ENCODE measurements at regions not wholly inside any gene's neighbourhood (a gene's known extent, or its start where the extent isn't known, plus 50 kb on each side); places are given as distances from the start of the nearest gene placed in this dataset.

- TF ChIP-seq, protein P1, sequence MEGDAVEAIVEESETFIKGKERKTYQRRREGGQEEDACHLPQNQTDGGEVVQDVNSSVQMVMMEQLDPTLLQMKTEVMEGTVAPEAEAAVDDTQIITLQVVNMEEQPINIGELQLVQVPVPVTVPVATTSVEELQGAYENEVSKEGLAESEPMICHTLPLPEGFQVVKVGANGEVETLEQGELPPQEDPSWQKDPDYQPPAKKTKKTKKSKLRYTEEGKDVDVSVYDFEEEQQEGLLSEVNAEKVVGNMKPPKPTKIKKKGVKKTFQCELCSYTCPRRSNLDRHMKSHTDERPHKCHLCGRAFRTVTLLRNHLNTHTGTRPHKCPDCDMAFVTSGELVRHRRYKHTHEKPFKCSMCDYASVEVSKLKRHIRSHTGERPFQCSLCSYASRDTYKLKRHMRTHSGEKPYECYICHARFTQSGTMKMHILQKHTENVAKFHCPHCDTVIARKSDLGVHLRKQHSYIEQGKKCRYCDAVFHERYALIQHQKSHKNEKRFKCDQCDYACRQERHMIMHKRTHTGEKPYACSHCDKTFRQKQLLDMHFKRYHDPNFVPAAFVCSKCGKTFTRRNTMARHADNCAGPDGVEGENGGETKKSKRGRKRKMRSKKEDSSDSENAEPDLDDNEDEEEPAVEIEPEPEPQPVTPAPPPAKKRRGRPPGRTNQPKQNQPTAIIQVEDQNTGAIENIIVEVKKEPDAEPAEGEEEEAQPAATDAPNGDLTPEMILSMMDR (conservative IDR thresholded peaks at IDR 0.05; ENCODE audit: low read length) = no peak
- no peak for TF ChIP-seq EZH2phosphoT487 (IDR thresholded peaks at IDR 0.05; ENCODE audit: borderline replicate concordance)
Observed at GRCh38 chr6:117204903-117205302, 60.5 kb upstream of the VGLL2 start.
